WTC11 (cell line): ENCODE measurements at regions not wholly inside any gene's neighbourhood (a gene's known extent, or its start where the extent isn't known, plus 50 kb on each side); places are given as distances from the start of the nearest gene placed in this dataset.

ENCODE experiments used
- ATAC-seq: fragments of 200-7000 bp; cut with Tn5 transposase; 2 replicates; pipeline ENCODE4 v1.10.0; 2021; ENCODE audit warnings: mild to moderate bottlenecking, moderate library complexity
- CTCF ChIA-PET: fragments of 300-600 bp; sonication (Branson Sonifier 250); formaldehyde crosslinking; loops from one replicate; lab custom pipeline; 2021; ENCODE audit warnings: antibody characterized with exemption; lab: Charles Lee
- POLR2A ChIA-PET: fragments of 350-600 bp; sonication (Branson Sonifier 250); formaldehyde crosslinking; loops from one replicate; lab custom pipeline; 2021; ENCODE audit warnings: antibody characterized with exemption; lab: Charles Lee
- DNase-seq: peaks from one replicate; pipeline ENCODE4 v3.0.0; 2021; ENCODE audit warnings: low spot score
- H3K27ac Mint-ChIP-seq: 2 replicates; pipeline ENCODE4 v1.8.0; 2021; ENCODE audit warnings: mixed read lengths
- H3K27me3 Mint-ChIP-seq: 2 replicates; pipeline ENCODE4 v1.8.0; 2021; ENCODE audit warnings: low read depth, mild to moderate bottlenecking, moderate library complexity, mixed read lengths
- H3K36me3 Mint-ChIP-seq: 2 replicates; pipeline ENCODE4 v1.8.0; 2021; ENCODE audit warnings: mixed read lengths
- H3K4me1 Mint-ChIP-seq: 2 replicates; pipeline ENCODE4 v1.8.0; 2022; ENCODE audit warnings: mixed read lengths
- H3K4me3 Mint-ChIP-seq: 2 replicates; pipeline ENCODE4 v1.8.0; 2021; ENCODE audit warnings: mild to moderate bottlenecking, moderate library complexity, mixed read lengths
- H3K9me3 Mint-ChIP-seq: 2 replicates; pipeline ENCODE4 v1.8.0; 2021; ENCODE audit warnings: mixed read lengths
- E2F4 ChIP-seq: sonication (generic); formaldehyde crosslinking; IDR thresholded peaks from 2 replicates; pipeline ENCODE4 v1.8.1; 2022; ENCODE audit warnings: low read depth, mild to moderate bottlenecking, moderate library complexity, missing genetic modification reagents, borderline replicate concordance
- E2F5 ChIP-seq: sonication (generic); formaldehyde crosslinking; IDR thresholded peaks from 2 replicates; pipeline ENCODE4 v1.8.1; 2022; ENCODE audit warnings: mild to moderate bottlenecking, moderate library complexity, missing genetic modification reagents
- ESRRA ChIP-seq: sonication (generic); formaldehyde crosslinking; IDR thresholded peaks from 2 replicates; pipeline ENCODE4 v1.8.1; 2022; ENCODE audit warnings: mild to moderate bottlenecking, missing genetic modification reagents, borderline replicate concordance
- FOXP4 ChIP-seq: sonication (generic); formaldehyde crosslinking; IDR thresholded peaks from 2 replicates; pipeline ENCODE4 v1.8.0; 2022; ENCODE audit warnings: mild to moderate bottlenecking, missing genetic modification reagents
- HMGA2 ChIP-seq: fragments of 250-450 bp; sonication (Bioruptor Pico); IDR thresholded peaks from 2 replicates; pipeline ENCODE4 v1.4.0; 2021; ENCODE audit warnings: mild to moderate bottlenecking, moderate library complexity
- KAT7 ChIP-seq: sonication (generic); formaldehyde crosslinking; IDR thresholded peaks from 2 replicates; pipeline ENCODE4 v1.8.1; 2023; ENCODE audit warnings: missing genetic modification reagents, mild to moderate bottlenecking, borderline replicate concordance
- MLX ChIP-seq: sonication (generic); formaldehyde crosslinking; IDR thresholded peaks from 2 replicates; pipeline ENCODE4 v1.8.1; 2023; ENCODE audit warnings: mild to moderate bottlenecking, missing genetic modification reagents, moderate library complexity
- OVOL2 ChIP-seq: fragments of 250-450 bp; sonication (Bioruptor Pico); IDR thresholded peaks from 2 replicates; pipeline ENCODE4 v1.9.0; 2021; ENCODE audit warnings: mild to moderate bottlenecking, borderline replicate concordance
- RELA ChIP-seq: sonication (generic); formaldehyde crosslinking; IDR thresholded peaks from 2 replicates; pipeline ENCODE4 v1.8.1; 2022; ENCODE audit warnings: missing genetic modification reagents, mild to moderate bottlenecking, borderline replicate concordance
- ZNF396 ChIP-seq: fragments of 250-450 bp; sonication (Bioruptor Pico); IDR thresholded peaks from 2 replicates; pipeline ENCODE4 v1.8.0; 2021; ENCODE audit warnings: mild to moderate bottlenecking, moderate library complexity, borderline replicate concordance
- TF ChIP-seq, protein P1 (sequence below): sonication (generic); formaldehyde crosslinking; IDR thresholded peaks from 2 replicates; pipeline ENCODE4 v1.8.1; 2022; ENCODE audit warnings: missing genetic modification reagents, borderline replicate concordance
- TF ChIP-seq, protein P2 (sequence below): sonication (generic); formaldehyde crosslinking; IDR thresholded peaks from 2 replicates; pipeline ENCODE4 v1.8.1; 2022; ENCODE audit warnings: mild to moderate bottlenecking, missing genetic modification reagents, moderate library complexity, borderline replicate concordance
- TF ChIP-seq, protein P3 (sequence below): sonication (generic); formaldehyde crosslinking; IDR thresholded peaks from 2 replicates; pipeline ENCODE4 v1.8.1; 2023; ENCODE audit warnings: mild to moderate bottlenecking, missing genetic modification reagents
- TF ChIP-seq, protein P4 (sequence below): fragments of 250-450 bp; sonication (Bioruptor Pico); conservative IDR thresholded peaks from 2 replicates; pipeline ENCODE4 v1.9.0; 2021; ENCODE audit warnings: mild to moderate bottlenecking

- no peak for ATAC-seq
- Mint-ChIP-seq H3K9me3 (peaks cover 27% of the 10 kb centered on the region), H3K4me3 (no peak overlapping the region), H3K4me1 (no peaks in the 10 kb centered on the region), H3K36me3 (peaks cover 14% of the 10 kb centered on the region), H3K27ac (no peak overlapping the region), H3K27me3 (peaks cover 5% of the 10 kb centered on the region; the same call in 1 of the 2 replicates)
- CTCF ChIA-PET = interaction anchor here (0.7 to 1.3 kb wide), 2 partner anchors 164 to 880 kb away, joined by 3 read pairs; no protein-coding TSS in a partner anchor
- TF ChIP-seq HMGA2 (no peak), FOXP4 (CRISPR knock-in tag) (no peak), E2F4 (CRISPR knock-in tag) (no peak), KAT7 (CRISPR knock-in tag) (no peak), MLX (CRISPR knock-in tag) (no peak), ESRRA (CRISPR knock-in tag) (no peak), ZNF396 (CRISPR knock-in tag) (no peak), RELA (CRISPR knock-in tag) (no peak)
- TF ChIP-seq, protein P1, sequence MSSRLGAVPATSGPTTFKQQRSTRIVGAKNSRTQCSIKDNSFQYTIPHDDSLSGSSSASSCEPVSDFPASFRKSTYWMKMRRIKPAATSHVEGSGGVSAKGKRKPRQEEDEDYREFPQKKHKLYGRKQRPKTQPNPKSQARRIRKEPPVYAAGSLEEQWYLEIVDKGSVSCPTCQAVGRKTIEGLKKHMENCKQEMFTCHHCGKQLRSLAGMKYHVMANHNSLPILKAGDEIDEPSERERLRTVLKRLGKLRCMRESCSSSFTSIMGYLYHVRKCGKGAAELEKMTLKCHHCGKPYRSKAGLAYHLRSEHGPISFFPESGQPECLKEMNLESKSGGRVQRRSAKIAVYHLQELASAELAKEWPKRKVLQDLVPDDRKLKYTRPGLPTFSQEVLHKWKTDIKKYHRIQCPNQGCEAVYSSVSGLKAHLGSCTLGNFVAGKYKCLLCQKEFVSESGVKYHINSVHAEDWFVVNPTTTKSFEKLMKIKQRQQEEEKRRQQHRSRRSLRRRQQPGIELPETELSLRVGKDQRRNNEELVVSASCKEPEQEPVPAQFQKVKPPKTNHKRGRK (CRISPR knock-in tag) = no peak
- TF ChIP-seq, protein P2, sequence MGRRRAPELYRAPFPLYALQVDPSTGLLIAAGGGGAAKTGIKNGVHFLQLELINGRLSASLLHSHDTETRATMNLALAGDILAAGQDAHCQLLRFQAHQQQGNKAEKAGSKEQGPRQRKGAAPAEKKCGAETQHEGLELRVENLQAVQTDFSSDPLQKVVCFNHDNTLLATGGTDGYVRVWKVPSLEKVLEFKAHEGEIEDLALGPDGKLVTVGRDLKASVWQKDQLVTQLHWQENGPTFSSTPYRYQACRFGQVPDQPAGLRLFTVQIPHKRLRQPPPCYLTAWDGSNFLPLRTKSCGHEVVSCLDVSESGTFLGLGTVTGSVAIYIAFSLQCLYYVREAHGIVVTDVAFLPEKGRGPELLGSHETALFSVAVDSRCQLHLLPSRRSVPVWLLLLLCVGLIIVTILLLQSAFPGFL (CRISPR knock-in tag) = no peak
- TF ChIP-seq, protein P3, sequence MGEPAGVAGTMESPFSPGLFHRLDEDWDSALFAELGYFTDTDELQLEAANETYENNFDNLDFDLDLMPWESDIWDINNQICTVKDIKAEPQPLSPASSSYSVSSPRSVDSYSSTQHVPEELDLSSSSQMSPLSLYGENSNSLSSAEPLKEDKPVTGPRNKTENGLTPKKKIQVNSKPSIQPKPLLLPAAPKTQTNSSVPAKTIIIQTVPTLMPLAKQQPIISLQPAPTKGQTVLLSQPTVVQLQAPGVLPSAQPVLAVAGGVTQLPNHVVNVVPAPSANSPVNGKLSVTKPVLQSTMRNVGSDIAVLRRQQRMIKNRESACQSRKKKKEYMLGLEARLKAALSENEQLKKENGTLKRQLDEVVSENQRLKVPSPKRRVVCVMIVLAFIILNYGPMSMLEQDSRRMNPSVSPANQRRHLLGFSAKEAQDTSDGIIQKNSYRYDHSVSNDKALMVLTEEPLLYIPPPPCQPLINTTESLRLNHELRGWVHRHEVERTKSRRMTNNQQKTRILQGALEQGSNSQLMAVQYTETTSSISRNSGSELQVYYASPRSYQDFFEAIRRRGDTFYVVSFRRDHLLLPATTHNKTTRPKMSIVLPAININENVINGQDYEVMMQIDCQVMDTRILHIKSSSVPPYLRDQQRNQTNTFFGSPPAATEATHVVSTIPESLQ (CRISPR knock-in tag) = no peak
- DNase-seq = no peak
- POLR2A ChIA-PET = interaction anchor here (0.7 kb wide), 1 partner anchor 634 kb away, joined by 3 read pairs; no protein-coding TSS in a partner anchor
These were observed 1140.3 kb downstream of the TBC1D22A start for GRCh38 chr22:47902646-47903180.

GRCh38 chr22:47901911-47902310 is 1139.5 kb downstream of the TBC1D22A start:
- ATAC-seq = peak; percentile 72
- POLR2A ChIA-PET = no interaction called here
- Mint-ChIP-seq H3K27me3 (peaks cover 5% of the 10 kb centered on the region; the same call in 1 of the 2 replicates), H3K4me1 (no peaks in the 10 kb centered on the region), H3K27ac (no peak overlapping the region), H3K36me3 (peaks cover 14% of the 10 kb centered on the region)
- CTCF ChIA-PET = interaction anchor here (1.3 kb wide), 1 partner anchor 881 kb away, joined by 3 read pairs; no protein-coding TSS in a partner anchor
- DNase-seq = peak; percentile 19
- TF ChIP-seq, protein P4, sequence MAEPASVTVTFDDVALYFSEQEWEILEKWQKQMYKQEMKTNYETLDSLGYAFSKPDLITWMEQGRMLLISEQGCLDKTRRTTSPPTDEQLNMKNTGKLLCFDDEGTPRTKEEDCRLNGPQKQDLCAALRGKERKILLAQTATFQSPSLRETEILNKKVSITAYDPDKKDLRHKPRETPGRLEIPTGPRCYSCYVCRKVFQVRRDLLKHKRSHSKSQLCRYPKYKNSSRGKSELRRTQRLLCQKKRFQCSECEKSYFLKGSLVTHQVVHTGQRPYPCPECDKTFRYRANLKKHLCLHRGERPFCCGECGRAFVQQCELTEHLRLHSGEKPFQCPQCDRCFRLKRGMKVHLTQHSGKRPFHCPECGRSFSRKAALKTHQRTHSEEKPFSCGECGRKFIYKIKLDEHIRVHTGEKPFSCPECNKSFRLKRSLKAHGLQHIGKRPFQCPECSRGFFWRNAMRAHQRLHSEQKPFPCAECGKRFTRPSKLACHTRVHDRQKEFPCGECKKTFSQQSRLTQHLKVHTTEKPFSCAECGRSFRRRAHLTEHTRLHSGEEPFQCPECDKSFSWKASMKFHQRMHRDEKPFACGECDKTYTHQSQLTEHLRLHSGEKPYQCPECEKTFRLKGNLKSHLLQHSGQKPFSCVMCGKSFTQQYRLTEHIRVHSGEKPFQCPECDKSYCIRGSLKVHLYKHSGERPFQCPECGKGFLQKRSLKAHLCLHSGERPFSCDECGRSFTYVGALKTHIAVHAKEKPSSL (CRISPR knock-in tag) = no peak
- TF ChIP-seq OVOL2 (CRISPR knock-in tag) (no peak), E2F5 (no peak)
- TF ChIP-seq, all 79 proteins: peak for 0
- peaks cover 22% of the 10 kb centered on the region for H3K9me3 Mint-ChIP-seq
- H3K4me3 Mint-ChIP-seq = no peak overlapping the region
